ENCODE measurements at regions not wholly inside any gene's neighbourhood (a gene's known extent, or its start where the extent isn't known, plus 50 kb on each side); places are given as distances from the start of the nearest gene placed in this dataset.

DNA sequence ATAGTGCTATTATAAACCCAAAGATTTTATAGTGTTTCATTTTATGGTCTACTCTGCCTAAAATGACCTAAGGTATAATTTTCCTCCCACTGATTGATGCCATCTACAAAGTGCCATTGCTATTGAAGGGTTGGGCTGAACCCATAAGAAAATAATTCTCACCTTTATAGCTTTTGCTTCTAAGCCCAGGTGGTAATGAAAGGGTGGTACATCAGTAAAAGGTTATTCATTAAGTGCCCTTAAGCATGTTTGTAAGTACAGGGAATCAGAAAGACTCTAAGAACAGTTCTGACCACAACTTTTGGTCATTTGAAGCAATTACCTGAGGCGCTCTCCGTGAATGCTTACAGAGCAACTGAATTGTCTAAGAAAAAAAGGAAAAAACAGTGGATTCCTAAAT, 1247.3 kb downstream of the NXPH1 start:
- TF ChIP-seq CTCF (IDR thresholded peaks at IDR 0.05 in 2 of 3, conservative IDR thresholded peaks at IDR 0.05 in 1 of 3; ENCODE audit: borderline replicate concordance in 1 of 3, insufficient read depth in 1 of 3, low read depth in 2 of 3, low read length in 2 of 3) (no peak), POLR2AphosphoS5 (IDR thresholded peaks at IDR 0.05; ENCODE audit: low read depth, low read length) (no peak), POLR2A (IDR thresholded peaks at IDR 0.05; ENCODE audit: borderline replicate concordance, extremely low read depth, insufficient read depth, insufficient read length) (no peak), MAX (IDR thresholded peaks at IDR 0.05) (no peak), JUND (IDR thresholded peaks at IDR 0.05) (no peak), SIN3A (IDR thresholded peaks at IDR 0.05; ENCODE audit: low read depth) (no peak), YY1 (IDR thresholded peaks at IDR 0.05; ENCODE audit: extremely low read depth, insufficient replicate concordance, low read depth, low read length) (no peak), CEBPB (IDR thresholded peaks at IDR 0.05; ENCODE audit: low read depth) (no peak), EZH2 (IDR thresholded peaks at IDR 0.05) (no peak), TCF7L2 (IDR thresholded peaks at IDR 0.05; ENCODE audit: borderline replicate concordance, extremely low read depth, insufficient read depth, insufficient read length) (no peak), CBX3 (IDR thresholded peaks at IDR 0.05; ENCODE audit: low read depth) (no peak)
